BE2C (cell line): ENCODE measurements at regions not wholly inside any gene's neighbourhood (a gene's known extent, or its start where the extent isn't known, plus 50 kb on each side); places are given as distances from the start of the nearest gene placed in this dataset.

ENCODE experiments used
- DNase-seq: peaks from one replicate; pipeline ENCODE4 v3.0.0-alpha.2; 2020
- H3K27me3 ChIP-seq: fragments of 250-450 bp; sonication (Bioruptor Pico); 2 replicates; pipeline ENCODE4 v1.5.1; 2020; ENCODE audit warnings: mild to moderate bottlenecking
- H3K36me3 ChIP-seq: fragments of 250-450 bp; sonication (Bioruptor Pico); 2 replicates; pipeline ENCODE4 v1.5.1; 2020; ENCODE audit warnings: mild to moderate bottlenecking
- H3K4me1 ChIP-seq: fragments of 250-450 bp; sonication (Bioruptor Pico); 2 replicates; pipeline ENCODE4 v1.5.1; 2020
- H3K4me3 ChIP-seq: 2 replicates; pipeline ENCODE4 v1.5.1; 2011; ENCODE audit warnings: low read depth, low read length
- H3K9me3 ChIP-seq: fragments of 250-450 bp; sonication (Bioruptor Pico); 2 replicates; pipeline ENCODE4 v1.5.1; 2020
- CTCF ChIP-seq: IDR thresholded peaks from 2 replicates; pipeline ENCODE4 v1.5.1; 2012; ENCODE audit warnings: mild to moderate bottlenecking, low read depth, low read length

GRCh38 chr14:87055007-87055406 is 938.0 kb downstream of the GALC start:
- no peak for DNase-seq
- Histone ChIP-seq H3K4me3 (no peak overlapping the region), H3K9me3 (no peaks in the 10 kb centered on the region), H3K27me3 (no peaks in the 10 kb centered on the region), H3K4me1 (no peaks in the 10 kb centered on the region), H3K36me3 (no peaks in the 10 kb centered on the region)
- TF ChIP-seq CTCF = no peak

GRCh38 chr14:87052646-87053225 is 940.2 kb downstream of the GALC start:
- no peak for TF ChIP-seq CTCF
- Histone ChIP-seq H3K4me3 (no peak overlapping the region), H3K36me3 (no peaks in the 10 kb centered on the region), H3K4me1 (no peaks in the 10 kb centered on the region), H3K27me3 (no peaks in the 10 kb centered on the region), H3K9me3 (no peaks in the 10 kb centered on the region)
- no peak for DNase-seq

GRCh38 chr14:87050421-87050820 is 942.6 kb downstream of the GALC start:
- no peak for DNase-seq
- no peaks in the 10 kb centered on the region for H3K9me3 ChIP-seq
- H3K27me3 ChIP-seq = no peaks in the 10 kb centered on the region
- H3K4me1 ChIP-seq = no peaks in the 10 kb centered on the region
- no peaks in the 10 kb centered on the region for H3K36me3 ChIP-seq
- H3K4me3 ChIP-seq = no peak overlapping the region
- no peak for TF ChIP-seq CTCF

- Histone ChIP-seq H3K9me3 (no peaks in the 10 kb centered on the region), H3K4me3 (no peak overlapping the region), H3K36me3 (no peaks in the 10 kb centered on the region), H3K27me3 (no peaks in the 10 kb centered on the region), H3K4me1 (no peaks in the 10 kb centered on the region)
- peak; percentile 42 for DNase-seq
- peak; percentile 48 for TF ChIP-seq CTCF
Observed at GRCh38 chr14:87049950-87050349, 943.0 kb downstream of the GALC start.

GRCh38 chr14:87046960-87047359 is 946.0 kb downstream of the GALC start:
- Histone ChIP-seq H3K36me3 (no peaks in the 10 kb centered on the region), H3K27me3 (no peaks in the 10 kb centered on the region), H3K9me3 (no peaks in the 10 kb centered on the region), H3K4me1 (no peaks in the 10 kb centered on the region), H3K4me3 (no peak overlapping the region)
- DNase-seq = no peak
- TF ChIP-seq CTCF = no peak

GRCh38 chr14:87045956-87046355 is 947.0 kb downstream of the GALC start:
- H3K27me3 ChIP-seq = no peaks in the 10 kb centered on the region
- H3K36me3 ChIP-seq = no peaks in the 10 kb centered on the region
- H3K9me3 ChIP-seq = no peaks in the 10 kb centered on the region
- DNase-seq = no peak
- no peak for TF ChIP-seq CTCF
- H3K4me1 ChIP-seq = no peaks in the 10 kb centered on the region
- no peak overlapping the region for H3K4me3 ChIP-seq
